DMS53 treated with DMSO at 0.1 percent for 48 hours (cell line): ENCODE measurements at regions not wholly inside any gene's neighbourhood (a gene's known extent, or its start where the extent isn't known, plus 50 kb on each side); places are given as distances from the start of the nearest gene placed in this dataset.

Experiments used
- DNase-seq: peaks from one replicate; lab custom pipeline; 2025; ENCODE audit not compliant: unreplicated experiment; lab: John Stamatoyannopoulos, UW

DNA sequence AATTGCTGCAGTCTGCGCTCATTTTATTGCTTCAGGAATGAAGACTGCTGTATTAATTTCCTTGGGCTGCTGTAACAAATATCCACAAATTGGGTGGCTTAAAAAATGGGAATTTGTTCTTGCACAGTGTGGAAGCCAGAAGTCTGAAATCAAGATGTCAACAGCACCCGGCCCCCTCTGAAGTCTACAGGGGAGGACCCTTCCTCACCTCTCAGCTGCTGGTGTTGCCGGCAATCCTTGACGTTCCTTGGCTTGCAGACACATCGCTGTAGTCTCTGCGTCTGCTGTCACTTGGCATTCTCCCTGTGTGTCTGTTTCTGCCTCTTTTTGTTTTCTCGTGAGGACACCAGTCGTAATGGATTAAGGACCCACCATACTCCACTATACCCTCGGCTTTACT lies 166.2 kb downstream of the PTPN20 start:
- DNase-seq, result no peak

DNA sequence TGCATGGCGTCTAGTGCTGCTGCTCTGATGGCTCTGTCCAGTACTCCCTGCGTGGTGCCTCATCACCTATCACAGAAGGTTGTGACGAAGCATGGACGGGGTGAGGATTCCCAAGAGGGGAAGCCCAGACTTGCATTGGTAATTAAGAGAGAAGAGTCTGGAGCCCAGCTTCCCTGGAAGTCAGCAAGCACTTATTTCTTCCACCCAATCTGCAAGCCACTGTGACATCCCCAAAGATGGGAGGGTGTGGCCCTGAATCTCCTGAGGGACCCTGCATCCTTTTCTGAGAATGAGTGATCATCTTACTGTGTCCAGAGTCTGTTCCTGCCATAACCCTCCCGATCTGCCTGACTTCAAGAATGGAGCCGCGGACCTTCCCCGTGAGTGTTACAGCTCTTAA lies 166.7 kb downstream of the PTPN20 start:
- no peak for DNase-seq

GRCh38 chr10:47078393-47079203 lies 167.4 kb downstream of the PTPN20 start:
- DNase-seq, result no peak

DNA sequence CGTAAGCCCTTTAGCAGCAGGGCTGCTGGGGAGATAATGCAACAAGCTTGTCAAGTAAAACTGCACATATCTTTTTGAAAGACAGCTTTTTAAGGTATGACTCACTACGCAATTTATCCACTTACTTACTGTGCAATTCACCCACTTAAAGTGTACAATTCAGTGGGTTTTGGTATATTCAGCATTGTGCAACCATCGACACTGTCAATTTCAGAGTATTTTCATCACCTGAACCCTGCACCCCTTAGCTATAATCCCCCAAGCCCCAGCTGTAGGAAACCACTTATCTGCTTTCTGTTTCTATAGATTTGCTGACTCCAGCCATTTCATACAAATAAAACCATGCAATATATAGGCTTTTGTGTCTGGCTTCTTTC lies 168.0 kb downstream of the PTPN20 start:
- DNase-seq, result no peak

DNA sequence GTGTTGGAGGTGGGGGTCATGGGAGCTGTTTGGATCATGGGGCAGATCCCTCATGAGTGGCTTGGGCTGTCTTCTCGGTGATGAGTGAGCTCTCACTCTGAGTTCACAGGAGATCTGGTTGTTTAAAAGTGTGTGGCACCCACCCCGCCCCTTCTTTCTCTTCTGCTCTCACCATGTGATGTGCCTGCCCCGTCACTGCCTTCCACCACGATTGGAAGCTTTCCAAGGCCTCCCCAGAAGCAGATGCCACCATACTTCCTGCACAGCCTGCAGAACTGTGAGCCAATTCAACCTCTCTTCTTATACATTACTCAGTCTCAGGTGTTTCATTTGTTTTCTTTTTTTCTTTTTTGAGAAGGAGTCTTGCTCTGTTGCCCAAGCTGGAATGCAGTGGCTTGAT lies 170.0 kb downstream of the PTPN20 start:
- no peak for DNase-seq

- no peak for DNase-seq
Measured at GRCh38 chr10:47082055-47082784, 171.0 kb downstream of the PTPN20 start.

DNA sequence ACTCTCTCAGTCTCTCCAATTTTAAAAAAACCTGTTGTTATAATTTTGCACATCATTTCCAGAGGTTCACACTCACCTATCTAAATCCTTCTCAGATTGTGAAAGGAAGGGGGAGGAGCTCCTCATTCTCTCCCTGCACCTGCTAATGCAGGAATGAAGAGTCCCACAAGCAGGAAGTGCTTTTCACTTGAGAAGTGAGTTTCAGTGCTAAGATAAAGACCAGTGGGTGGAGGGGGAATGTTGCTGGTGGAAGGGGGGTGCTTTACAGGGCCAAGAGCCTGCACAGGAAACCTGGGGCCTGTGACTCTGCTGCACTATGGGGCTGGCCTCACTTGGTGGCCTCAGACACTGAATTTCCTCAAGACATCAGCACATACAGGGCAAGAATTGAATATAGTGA lies 176.4 kb downstream of the PTPN20 start:
- peak; percentile 12 for DNase-seq

DNA sequence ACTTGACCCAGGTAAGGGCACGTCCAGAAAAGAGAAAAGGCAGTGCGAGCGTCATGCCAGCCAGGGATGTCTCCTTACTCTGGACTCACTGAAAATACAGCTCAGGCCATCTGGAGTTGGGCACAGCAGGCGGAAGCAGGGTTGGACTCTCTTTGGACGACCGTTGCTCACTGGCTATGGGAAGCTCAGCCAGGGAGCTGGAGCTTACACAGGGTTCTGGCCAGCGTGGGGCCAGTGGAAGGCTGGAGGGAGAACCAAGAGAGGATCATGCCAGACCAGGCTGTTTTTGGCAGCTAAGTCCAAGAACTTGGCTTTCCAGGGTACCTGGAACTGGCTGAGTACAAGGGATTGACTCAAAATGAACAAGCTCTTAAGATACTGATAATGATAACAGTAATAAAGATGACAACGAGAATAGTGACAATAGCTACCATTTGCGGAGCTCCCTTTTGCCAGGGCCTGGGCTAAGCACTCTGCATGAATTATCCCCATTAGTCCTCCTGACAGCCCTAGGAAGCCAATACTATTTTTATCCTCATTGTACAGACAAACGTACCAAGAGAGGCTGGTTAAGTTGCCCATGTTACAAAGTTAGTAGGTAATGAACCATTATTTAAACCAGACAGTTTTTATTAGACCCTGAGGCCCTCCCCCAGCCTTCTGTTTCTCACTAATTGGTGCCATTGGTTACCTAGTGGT lies 177.6 kb downstream of the PTPN20 start:
- no peak for DNase-seq

DNA sequence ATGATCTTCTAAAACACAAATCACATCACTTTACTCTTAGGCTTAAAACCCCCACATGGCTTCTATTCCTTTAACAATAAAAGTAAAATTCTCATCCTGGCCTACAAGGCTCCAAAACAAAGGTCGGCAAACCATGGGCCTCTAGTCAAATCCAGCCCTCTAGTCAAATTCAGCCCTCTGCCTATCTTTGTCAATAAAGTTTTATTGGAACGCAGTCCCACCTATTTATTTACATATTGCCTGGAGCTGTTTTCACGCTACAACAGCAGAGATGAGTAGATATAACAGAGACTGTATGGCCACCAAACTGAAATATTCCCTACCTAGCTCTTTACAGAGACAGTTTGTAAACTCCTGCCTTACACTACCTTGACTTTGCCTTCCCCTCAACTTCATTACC lies 178.8 kb downstream of the PTPN20 start:
- DNase-seq, result no peak

DNA sequence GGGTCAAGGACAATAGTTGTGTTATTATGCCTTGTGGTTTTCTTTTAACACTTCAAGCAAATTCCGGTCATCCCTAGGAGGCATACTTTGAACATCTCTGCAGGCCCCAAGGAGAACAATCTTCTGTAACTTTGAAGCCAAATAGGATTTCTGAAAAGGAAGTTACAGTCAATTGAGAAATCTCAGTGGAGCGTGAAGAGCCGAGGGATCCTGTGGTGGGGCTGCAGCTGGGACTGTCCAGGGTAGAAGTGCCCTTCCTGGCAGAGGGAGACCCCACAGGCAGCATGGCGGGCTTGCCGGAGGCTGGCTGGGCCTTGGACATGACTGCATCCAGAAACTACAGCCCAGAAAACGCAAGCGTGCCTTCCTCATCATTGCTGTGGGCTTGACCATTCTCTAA lies 179.7 kb downstream of the PTPN20 start:
- no peak for DNase-seq

- DNase-seq, result no peak
Measured at GRCh38 chr10:47091421-47091820, 180.2 kb downstream of the PTPN20 start.

- no peak for DNase-seq
Measured at GRCh38 chr10:47092376-47092775, 181.1 kb downstream of the PTPN20 start.

GRCh38 chr10:47092831-47093230 lies 181.6 kb downstream of the PTPN20 start:
- no peak for DNase-seq

- DNase-seq, result no peak
Measured at GRCh38 chr10:47094126-47094525, 182.9 kb downstream of the PTPN20 start.

- DNase-seq, result no peak
Measured at GRCh38 chr10:47094636-47095035, 183.4 kb downstream of the PTPN20 start.

GRCh38 chr10:47095211-47095610 lies 184.0 kb downstream of the PTPN20 start:
- DNase-seq, result no peak

DNA sequence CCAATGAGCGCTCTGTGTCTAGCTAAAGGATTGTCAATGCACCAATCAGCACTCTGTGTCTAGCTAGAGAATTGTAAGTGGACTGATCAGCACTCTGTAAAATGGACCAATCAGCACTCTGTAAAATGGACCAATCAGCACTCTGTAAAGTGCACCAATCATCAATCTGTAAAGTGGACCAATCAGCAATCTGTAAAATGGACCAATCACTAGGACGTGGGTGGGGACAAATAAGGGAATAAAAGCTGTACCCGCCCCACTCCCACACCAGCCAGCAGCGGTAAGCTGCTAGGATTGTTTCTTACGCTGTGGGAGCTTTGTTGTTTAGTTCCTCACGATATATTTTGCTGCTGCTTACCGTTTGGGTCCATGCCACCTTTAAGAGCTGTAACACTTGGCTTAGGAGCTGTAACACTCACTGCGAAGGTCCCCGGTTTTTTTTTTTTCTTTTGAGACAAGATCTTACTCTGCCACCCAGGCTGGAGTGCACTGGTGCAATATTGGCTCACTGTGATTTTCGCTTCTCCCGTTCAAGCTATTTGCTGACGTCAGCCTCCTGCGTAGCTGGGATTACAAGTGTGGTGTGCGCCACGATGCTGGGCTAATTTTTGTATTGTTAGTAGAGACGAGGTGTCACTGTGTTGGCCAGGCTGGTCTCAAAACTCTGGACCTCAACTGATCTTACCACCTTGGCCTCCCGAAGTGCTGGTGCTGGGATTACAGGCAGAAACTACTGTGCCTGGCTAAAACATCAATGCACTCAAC lies 184.8 kb downstream of the PTPN20 start:
- no peak for DNase-seq

- DNase-seq, result no peak
Measured at GRCh38 chr10:47098238-47098637, 187.0 kb downstream of the PTPN20 start.

- DNase-seq, result no peak
Measured at GRCh38 chr10:47098964-47099363, 187.7 kb downstream of the PTPN20 start.

- DNase-seq, result no peak
Measured at GRCh38 chr10:47099474-47099873, 188.2 kb downstream of the PTPN20 start.

DNA sequence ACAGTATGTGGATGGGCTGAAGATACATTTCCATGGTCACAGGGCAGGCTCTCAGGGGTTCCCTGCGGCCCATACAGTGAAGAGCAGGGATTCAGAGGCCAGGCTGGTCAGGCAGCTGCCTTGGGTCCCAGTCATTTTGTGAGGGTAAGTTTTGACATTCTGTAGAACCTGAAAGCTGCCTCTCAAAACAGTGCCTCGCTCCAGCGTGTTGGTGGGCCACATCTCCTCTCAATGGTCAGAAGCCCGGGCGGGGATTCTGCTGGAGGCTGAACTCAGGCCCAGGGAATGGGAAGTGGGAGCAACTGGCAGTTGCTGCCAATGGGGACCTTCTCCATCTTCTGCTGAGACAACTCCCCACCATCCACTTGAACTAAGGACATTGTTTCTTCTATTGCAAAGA lies 190.0 kb downstream of the PTPN20 start:
- DNase-seq, result no peak
